Activated CD8-positive, alpha-beta memory T cell treated with anti-CD3 and anti-CD28 coated beads, Interleukin-2, amount 50 U/mL, for 24 hours (primary cell): ENCODE measurements at regions not wholly inside any gene's neighbourhood (a gene's known extent, or its start where the extent isn't known, plus 50 kb on each side); places are given as distances from the start of the nearest gene placed in this dataset.

ENCODE experiments used
- DNase-seq: peaks from one replicate; pipeline ENCODE4 v3.0.0-alpha.2; 2020; ENCODE audit errors: extremely low read depth

- DNase-seq = no peak
These were observed 161.3 kb upstream of the SHH start for GRCh38 chr7:155973451-155973997.

GRCh38 chr7:155972651-155973390, 160.6 kb upstream of the SHH start:
- DNase-seq = no peak

GRCh38 chr7:155972247-155972646, 160.0 kb upstream of the SHH start:
- no peak for DNase-seq

GRCh38 chr7:155971180-155971770, 159.0 kb upstream of the SHH start:
- DNase-seq = no peak

GRCh38 chr7:155969192-155969929, 157.1 kb upstream of the SHH start:
- DNase-seq = no peak

GRCh38 chr7:155965010-155965409, 152.7 kb upstream of the SHH start:
- DNase-seq = no peak

- no peak for DNase-seq
These were observed 152.3 kb upstream of the SHH start for GRCh38 chr7:155964543-155964942.

- DNase-seq = no peak
These were observed 151.5 kb upstream of the SHH start for GRCh38 chr7:155963771-155964195.

GRCh38 chr7:155963356-155963755, 151.1 kb upstream of the SHH start:
- DNase-seq = no peak

- DNase-seq = no peak
These were observed 150.7 kb upstream of the SHH start for GRCh38 chr7:155962968-155963300.

GRCh38 chr7:155962191-155962967, 150.1 kb upstream of the SHH start:
- peak; percentile 12 for DNase-seq

GRCh38 chr7:155961241-155962190, 149.3 kb upstream of the SHH start:
- DNase-seq = peak; percentile 6

- DNase-seq = no peak
These were observed 147.6 kb upstream of the SHH start for GRCh38 chr7:155959894-155960293.

- DNase-seq = no peak
These were observed 144.7 kb upstream of the SHH start for GRCh38 chr7:155956977-155957376.

- DNase-seq = no peak
These were observed 143.0 kb upstream of the SHH start for GRCh38 chr7:155955367-155955635.

- no peak for DNase-seq
These were observed 142.5 kb upstream of the SHH start for GRCh38 chr7:155954550-155955366.

- DNase-seq = no peak
These were observed 141.7 kb upstream of the SHH start for GRCh38 chr7:155953781-155954549.

- DNase-seq = no peak
These were observed 141.2 kb upstream of the SHH start for GRCh38 chr7:155953501-155953778.

GRCh38 chr7:155951554-155952158, 139.4 kb upstream of the SHH start:
- no peak for DNase-seq
